GM21381 (cell line): ENCODE measurements at regions not wholly inside any gene's neighbourhood (a gene's known extent, or its start where the extent isn't known, plus 50 kb on each side); places are given as distances from the start of the nearest gene placed in this dataset.
"Not testable (repeated sequence)": the region's sequence is repeated elsewhere in the genome, so short reads cannot be mapped to it uniquely, and the experiment has no call there.

Experiments
- ATAC-seq: cut with Tn5 transposase; IDR thresholded peaks from one replicate; pipeline ENCODE4 v1.9.1; 2021; ENCODE audit warnings: mild to moderate bottlenecking, moderate library complexity; ENCODE audit not compliant: unreplicated experiment

GRCh38 chrX:140087875-140088274 lies 122.6 kb upstream of the CXorf66 start:
- no peak for ATAC-seq

GRCh38 chrX:140086691-140087090 lies 121.4 kb upstream of the CXorf66 start:
- no peak for ATAC-seq

GRCh38 chrX:140074851-140075250 lies 109.5 kb upstream of the CXorf66 start:
- not testable (repeated sequence) for ATAC-seq

- ATAC-seq, result no peak
Measured at GRCh38 chrX:140071037-140071436, 105.7 kb upstream of the CXorf66 start.

GRCh38 chrX:140065961-140066662 lies 100.8 kb upstream of the CXorf66 start:
- ATAC-seq, result no peak

GRCh38 chrX:140064993-140065392 lies 99.7 kb upstream of the CXorf66 start:
- ATAC-seq, result no peak

- ATAC-seq, result peak; percentile 92
Measured at GRCh38 chrX:140057001-140057411, 91.7 kb upstream of the CXorf66 start.

GRCh38 chrX:140053846-140054245 lies 88.5 kb upstream of the CXorf66 start:
- no peak for ATAC-seq

- ATAC-seq, result no peak
Measured at GRCh38 chrX:140050906-140051305, 85.6 kb upstream of the CXorf66 start.

- ATAC-seq, result no peak
Measured at GRCh38 chrX:140040386-140040785, 75.1 kb upstream of the CXorf66 start.

GRCh38 chrX:140038842-140039241 lies 73.5 kb upstream of the CXorf66 start:
- no peak for ATAC-seq

- ATAC-seq, result no peak
Measured at GRCh38 chrX:140034916-140035315, 69.6 kb upstream of the CXorf66 start.

- no peak for ATAC-seq
Measured at GRCh38 chrX:140022482-140022881, 57.2 kb upstream of the CXorf66 start.

- ATAC-seq, result not testable (repeated sequence)
Measured at GRCh38 chrX:140019134-140019533, 53.8 kb upstream of the CXorf66 start.
